BLaER1 treated with 17β-estradiol and CSF1 and Interleukin-3, amounts not matched to agents 10 nM and 100 nM (cell line): ENCODE measurements at regions not wholly inside any gene's neighbourhood (a gene's known extent, or its start where the extent isn't known, plus 50 kb on each side); places are given as distances from the start of the nearest gene placed in this dataset.

Experiments used
- H3K27ac ChIP-seq, 11 experiments: shearing (Covaris generic); formaldehyde crosslinking; 2 replicates each; pipeline ENCODE4 v1.8.1; 2022
- H3K27me3 ChIP-seq, 11 experiments: shearing (Covaris generic); formaldehyde crosslinking; 2 replicates each; pipeline ENCODE4 v1.8.1; 2022
- H3K36me3 ChIP-seq, 11 experiments: shearing (Covaris generic); formaldehyde crosslinking; 2 replicates each; pipeline ENCODE4 v1.8.1; 2022
- H3K4me1 ChIP-seq, 10 experiments: shearing (Covaris generic); formaldehyde crosslinking; 2 replicates each; pipeline ENCODE4 v1.8.1; 2022
- H3K4me2 ChIP-seq, 11 experiments: shearing (Covaris generic); formaldehyde crosslinking; 2 replicates each; pipeline ENCODE4 v1.8.1; 2022
- H3K4me3 ChIP-seq, 10 experiments: shearing (Covaris generic); formaldehyde crosslinking; 2 replicates each; pipeline ENCODE4 v1.8.1; 2022
- H3K9ac ChIP-seq, 11 experiments: shearing (Covaris generic); formaldehyde crosslinking; 2 replicates each; pipeline ENCODE4 v1.8.1; 2022
- H3K9me3 ChIP-seq, 11 experiments: shearing (Covaris generic); formaldehyde crosslinking; replicated peaks in 1 of 11; 2 replicates each; pipeline ENCODE4 v1.8.1; 2022
- H4K20me1 ChIP-seq, 11 experiments: shearing (Covaris generic); formaldehyde crosslinking; 2 replicates each; pipeline ENCODE4 v1.8.1; 2022
- Cebpa-rat ChIP-seq, 11 experiments: shearing (Covaris generic); IDR thresholded peaks; 2 replicates each; pipeline ENCODE4 v1.8.1; 2022

GRCh38 chr20:5377484-5377883, 60.7 kb upstream of the PROKR2 start:
- Histone ChIP-seq H4K20me1 (no peaks in the 10 kb centered on the region), H3K27me3 (no peaks in the 10 kb centered on the region), H3K4me2 (no peak overlapping the region), H3K9ac (no peak overlapping the region), H3K36me3 (no peaks in the 10 kb centered on the region), H3K4me3 (no peak overlapping the region), H3K9me3 (peaks cover 0 to 16% (median 4%) of the 10 kb centered on the region in 11 experiments; a peak in 7 of 22 replicates), H3K4me1 (no peaks in the 10 kb centered on the region), H3K27ac (no peak overlapping the region)
- peak in 4 of 11 experiments; percentile 18 to 45 (median 41); a peak in 3 of 22 replicates for TF ChIP-seq Cebpa-rat (IDR thresholded peaks at IDR 0.05)

- Histone ChIP-seq H3K4me1 (no peaks in the 10 kb centered on the region), H3K4me3 (no peak overlapping the region), H4K20me1 (no peaks in the 10 kb centered on the region), H3K27ac (no peak overlapping the region), H3K4me2 (no peak overlapping the region), H3K36me3 (no peaks in the 10 kb centered on the region), H3K9ac (no peak overlapping the region), H3K27me3 (no peaks in the 10 kb centered on the region), H3K9me3 (peaks cover 0 to 10% (median 0%) of the 10 kb centered on the region in 11 experiments; a peak in 2 of 22 replicates)
- TF ChIP-seq Cebpa-rat (IDR thresholded peaks at IDR 0.05) = no peak
These were observed 59.5 kb upstream of the PROKR2 start for GRCh38 chr20:5376228-5376627.

- no peak overlapping the region for H3K4me2 ChIP-seq
- no peaks in the 10 kb centered on the region for H4K20me1 ChIP-seq
- H3K9me3 ChIP-seq = peaks cover 0 to 10% (median 0%) of the 10 kb centered on the region in 11 experiments; a peak in 1 of 22 replicates
- TF ChIP-seq Cebpa-rat (IDR thresholded peaks at IDR 0.05) = no peak
- no peak overlapping the region for H3K4me3 ChIP-seq
- no peaks in the 10 kb centered on the region for H3K27me3 ChIP-seq
- no peak overlapping the region for H3K9ac ChIP-seq
- no peaks in the 10 kb centered on the region for H3K36me3 ChIP-seq
- H3K27ac ChIP-seq = no peak overlapping the region
- no peaks in the 10 kb centered on the region for H3K4me1 ChIP-seq
These were observed 57.4 kb upstream of the PROKR2 start for GRCh38 chr20:5374171-5374570.

GRCh38 chr20:5372371-5372770, 55.6 kb upstream of the PROKR2 start:
- Histone ChIP-seq H3K36me3 (0 out of 22 replicates have a peak, but pooled peaks cover 0 to under 1% (median 0%) of the 10 kb centered on the region in 11 experiments), H3K4me1 (no peaks in the 10 kb centered on the region), H3K27me3 (no peaks in the 10 kb centered on the region)

GRCh38 chr20:5369629-5370028, 52.9 kb upstream of the PROKR2 start:
- H3K4me1 ChIP-seq = peaks cover 0 to 6% (median 2%) of the 10 kb centered on the region in 10 experiments; a peak in 6 of 20 replicates
- no peak overlapping the region for H3K4me3 ChIP-seq
- no peak overlapping the region for H3K27ac ChIP-seq
- H3K4me2 ChIP-seq = no peak overlapping the region
- peaks cover 29 to 39% (median 34%) of the 10 kb centered on the region in 11 experiments for H3K9me3 ChIP-seq
- H3K27me3 ChIP-seq = no peaks in the 10 kb centered on the region
- no peak for TF ChIP-seq Cebpa-rat (IDR thresholded peaks at IDR 0.05)
- H3K36me3 ChIP-seq = 0 out of 22 replicates have a peak, but pooled peaks cover 0 to 3% (median 0%) of the 10 kb centered on the region in 11 experiments
- no peaks in the 10 kb centered on the region for H4K20me1 ChIP-seq
- no peak overlapping the region for H3K9ac ChIP-seq

More at GRCh38 chr20:5372371-5372770, 55.6 kb upstream of the PROKR2 start:
- H3K27ac ChIP-seq = no peak overlapping the region
- no peaks in the 10 kb centered on the region for H4K20me1 ChIP-seq
- H3K4me2 ChIP-seq = no peak overlapping the region
- H3K9me3 ChIP-seq = peaks cover 5 to 22% (median 8%) of the 10 kb centered on the region in 11 experiments
- H3K9ac ChIP-seq = no peak overlapping the region
- TF ChIP-seq Cebpa-rat (IDR thresholded peaks at IDR 0.05) = no peak
- no peak overlapping the region for H3K4me3 ChIP-seq
